A549 (cell line): ENCODE measurements at regions not wholly inside any gene's neighbourhood (a gene's known extent, or its start where the extent isn't known, plus 50 kb on each side); places are given as distances from the start of the nearest gene placed in this dataset.

Experiments
- ATAC-seq, 2 experiments: fragments of 200-7000 bp in 1 of 2; fragments of >200 bp in 1 of 2; cut with Nextera tagmentation in 1 of 2; cut with Tn5 transposase in 1 of 2; 3 replicates each; pipeline versions ENCODE4 v1.8.0 to v1.9.1; 2018 to 2020; ENCODE audit warnings: mild to moderate bottlenecking in 1 of 2, moderate library complexity in 1 of 2
- CTCF ChIA-PET: fragments of 300-600 bp; sonication (Branson Sonifier 250); formaldehyde crosslinking; extraction: SDS; loops from one replicate; lab custom pipeline; 2021; ENCODE audit warnings: antibody characterized with exemption, inconsistent platforms; lab: Yijun Ruan, JAX
- POLR2A ChIA-PET: fragments of 350-600 bp; formaldehyde crosslinking; extraction: SDS; loops from one replicate; lab custom pipeline; 2021; ENCODE audit warnings: antibody characterized with exemption, inconsistent platforms; lab: Yijun Ruan, JAX
- DNase-seq, 2 experiments: peaks; one replicate each; pipeline versions ENCODE4 v3.0.0 to v3.0.0-alpha.2; 2011 to 2016; ENCODE audit warnings: low read depth in 1 of 2, low spot score in 1 of 2
- FAIRE-seq: peaks from 2 replicates; lab custom pipeline; 2011; peaks lifted over from hg19 to GRCh38; lab: Jason Lieb, UNC
- H3K27ac ChIP-seq, 2 experiments: fragments of >200 bp; sonication (Bioruptor Twin); formaldehyde crosslinking; 3 replicates each; pipeline ENCODE4 v1.5.1; 2016 to 2017
- H3K4me1 ChIP-seq: fragments of >200 bp; sonication (Bioruptor Twin); formaldehyde crosslinking; 3 replicates; pipeline ENCODE4 v1.6.1; 2016
- H3K4me2 ChIP-seq: fragments of >200 bp; sonication (Bioruptor Twin); formaldehyde crosslinking; 3 replicates; pipeline ENCODE4 v1.6.1; 2016
- H3K4me3 ChIP-seq: fragments of >200 bp; sonication (Bioruptor Twin); formaldehyde crosslinking; 3 replicates; pipeline ENCODE4 v1.5.1; 2016
- H3K9me3 ChIP-seq: fragments of >200 bp; sonication (Bioruptor Twin); formaldehyde crosslinking; 3 replicates; pipeline ENCODE4 v1.6.1; 2016
- CBX2 ChIP-seq: fragments of 200-600 bp; sonication (generic); IDR thresholded peaks from 2 replicates; pipeline ENCODE4 v1.6.1; 2016; ENCODE audit warnings: low read depth, mild to moderate bottlenecking, borderline replicate concordance
- CEBPB ChIP-seq, 2 experiments: fragments of >200 bp in 1 of 2; sonication (Bioruptor Twin) in 1 of 2; formaldehyde crosslinking in 1 of 2; IDR thresholded peaks; 2 replicates each; pipeline ENCODE4 v1.6.1; 2012 to 2016
- FOSL2 ChIP-seq, 2 experiments: fragments of 450-650 bp in 1 of 2; fragments of >200 bp in 1 of 2; sonication (Bioruptor Twin) in 1 of 2; formaldehyde crosslinking; IDR thresholded peaks; 2 replicates each; pipeline versions ENCODE4 v1.5.0 to v1.6.1; 2016 to 2020; ENCODE audit warnings: mild to moderate bottlenecking in 1 of 2, moderate library complexity in 1 of 2
- HOXA7 ChIP-seq: fragments of 250-450 bp; sonication (Bioruptor Pico); IDR thresholded peaks from 2 replicates; pipeline ENCODE4 v1.5.0; 2020; ENCODE audit warnings: mild to moderate bottlenecking, moderate library complexity
- HOXB13 ChIP-seq: fragments of 250-450 bp; sonication (Bioruptor Pico); IDR thresholded peaks from 2 replicates; pipeline ENCODE4 v1.5.0; 2020; ENCODE audit warnings: low read depth, mild to moderate bottlenecking, moderate library complexity
- HOXB5 ChIP-seq: fragments of 250-450 bp; sonication (Bioruptor Pico); IDR thresholded peaks from 2 replicates; pipeline ENCODE4 v1.5.0; 2020; ENCODE audit warnings: mild to moderate bottlenecking, moderate library complexity
- KDM1A ChIP-seq: fragments of 200-600 bp; sonication (generic); IDR thresholded peaks from 2 replicates; pipeline ENCODE4 v1.6.1; 2016; ENCODE audit warnings: low read depth, mild to moderate bottlenecking
- MAFK ChIP-seq: fragments of 450-650 bp; IDR thresholded peaks from 2 replicates; pipeline ENCODE4 v1.6.1; 2014; ENCODE audit not compliant: partially characterized antibody
- MAZ ChIP-seq: fragments of 150-350 bp; IDR thresholded peaks from 2 replicates; pipeline ENCODE4 v1.6.1; 2014; ENCODE audit warnings: antibody characterized with exemption, low read depth, low read length, borderline replicate concordance
- NPAS2 ChIP-seq: fragments of 250-450 bp; sonication (Bioruptor Pico); IDR thresholded peaks from 2 replicates; pipeline ENCODE4 v1.8.0; 2022; ENCODE audit warnings: mild to moderate bottlenecking, moderate library complexity, borderline replicate concordance
- POLR2A ChIP-seq: IDR thresholded peaks from 2 replicates; pipeline ENCODE4 v1.6.1; 2012; ENCODE audit warnings: mild to moderate bottlenecking, low read length
- RAD21 ChIP-seq, 2 experiments: fragments of >200 bp in 1 of 2; sonication (Bioruptor Twin) in 1 of 2; formaldehyde crosslinking in 1 of 2; IDR thresholded peaks in 1 of 2; conservative IDR thresholded peaks in 1 of 2; 2 replicates in 1 of 2; 3 replicates in 1 of 2; pipeline ENCODE4 v1.6.1; 2012 to 2018; ENCODE audit warnings: inconsistent platforms in 1 of 2
- RARB ChIP-seq: fragments of 250-450 bp; sonication (Bioruptor Pico); IDR thresholded peaks from 2 replicates; pipeline ENCODE4 v1.8.0; 2021; ENCODE audit warnings: mild to moderate bottlenecking, moderate library complexity
- RNF2 ChIP-seq: fragments of 200-600 bp; sonication (generic); IDR thresholded peaks from 2 replicates; pipeline ENCODE4 v1.6.1; 2016; ENCODE audit warnings: low read depth, mild to moderate bottlenecking, antibody characterized with exemption, moderate library complexity, borderline replicate concordance
- ZSCAN20 ChIP-seq: fragments of 250-450 bp; sonication (Bioruptor Pico); IDR thresholded peaks from 2 replicates; pipeline ENCODE4 v1.8.0; 2022; ENCODE audit warnings: mild to moderate bottlenecking, moderate library complexity
- WGBS: methylation state at CpG from one replicate; pipeline ENCODE4 v1.1.6; 2017; ENCODE audit errors: missing lambda C conversion rate; 5-methylcytosine and 5-hydroxymethylcytosine counted together
- TF ChIP-seq, protein P1 (sequence below): fragments of 450-650 bp; IDR thresholded peaks from 2 replicates; pipeline ENCODE4 v1.6.1; 2014; ENCODE audit warnings: antibody characterized with exemption
- TF ChIP-seq, protein P2 (sequence below): fragments of >200 bp; sonication (Bioruptor Twin); formaldehyde crosslinking; IDR thresholded peaks from 2 replicates; pipeline ENCODE4 v1.6.1; 2016
- TF ChIP-seq, protein P3 (sequence below): fragments of >200 bp; sonication (Bioruptor Twin); formaldehyde crosslinking; IDR thresholded peaks from 3 replicates; pipeline ENCODE4 v1.5.1; 2016

DNA sequence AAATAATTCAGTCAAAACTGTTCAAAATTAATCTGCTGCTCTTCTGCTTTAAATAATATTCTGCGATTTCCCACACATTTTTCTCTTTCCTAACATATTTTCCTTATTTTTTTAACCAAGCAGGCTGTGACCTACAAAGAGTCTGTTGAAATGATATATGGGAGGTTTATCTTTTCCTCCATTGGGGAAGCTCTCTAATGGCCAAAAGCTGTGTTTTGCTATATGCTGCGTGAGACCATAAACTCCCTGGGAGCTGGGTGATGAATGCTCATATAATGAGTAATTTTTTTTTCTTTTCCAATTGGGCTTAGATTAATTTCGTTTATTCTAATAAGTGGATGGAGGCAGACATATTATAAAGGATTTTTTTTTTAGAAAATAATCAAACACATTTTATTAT is 72.2 kb upstream of the MAP2 start:
- H3K4me2 ChIP-seq: no peak overlapping the region
- ATAC-seq (no peak), DNase-seq (no peak), FAIRE-seq (no peak)
- ChIA-PET CTCF (interaction anchor here (1.3 to 2.0 kb wide), 2 partner anchors 17 to 72 kb away, joined by 4 to 6 read pairs; partner anchors contain the start of gene MAP2), POLR2A (no interaction called here)
- WGBS: 44% methylated on average over 3 of the region's 3 CpGs
- H3K9me3 ChIP-seq: no peaks in the 10 kb centered on the region
- H3K4me3 ChIP-seq: no peak overlapping the region
- H3K4me1 ChIP-seq: no peaks in the 10 kb centered on the region
- H3K27ac ChIP-seq: no peak overlapping the region
- no peak for TF ChIP-seq RARB
- no peak for TF ChIP-seq RNF2
- no peak for TF ChIP-seq KDM1A
- no peak for TF ChIP-seq MAFK
- no peak for TF ChIP-seq HOXB13 (CRISPR knock-in tag)
- no peak for TF ChIP-seq RAD21 (conservative IDR thresholded peaks at IDR 0.05 in 1 of 2, IDR thresholded peaks at IDR 0.05 in 1 of 2)

DNA sequence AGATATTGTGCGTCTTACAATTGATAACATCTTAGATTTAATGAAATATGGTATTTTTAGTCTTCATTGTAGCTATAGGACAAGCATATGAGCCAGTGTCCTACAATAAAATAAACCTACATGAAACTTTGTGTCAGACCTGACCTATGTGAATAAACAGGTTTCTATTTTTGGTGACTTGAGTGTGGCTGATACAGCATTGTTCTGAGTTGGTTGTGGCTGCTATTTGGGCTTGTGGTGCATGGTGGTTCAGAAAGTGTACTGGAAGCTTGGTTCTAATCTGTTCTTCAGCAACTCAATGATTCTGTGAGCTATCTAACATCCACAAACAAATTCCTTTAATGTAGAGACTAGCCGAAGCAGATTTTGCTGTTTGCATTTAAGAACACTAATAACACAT is 64.9 kb upstream of the MAP2 start:
- H3K9me3 ChIP-seq: no peaks in the 10 kb centered on the region
- CTCF ChIA-PET: interaction anchor here (2.2 kb wide), 2 partner anchors 25 to 65 kb away, joined by 10 to 12 read pairs; partner anchors contain the start of gene MAP2
- no peak for FAIRE-seq
- POLR2A ChIA-PET: no interaction called here
- DNase-seq: no peak
- 60% methylated on average over 2 of the region's 2 CpGs for whole genome bisulfite sequencing
- H3K4me2 ChIP-seq: no peak overlapping the region
- H3K27ac ChIP-seq: no peak overlapping the region
- no peak for ATAC-seq
- H3K4me1 ChIP-seq: no peaks in the 10 kb centered on the region
- TF ChIP-seq RNF2 (no peak), CBX2 (no peak), HOXB13 (CRISPR knock-in tag) (no peak), MAZ (no peak), MAFK (no peak), CEBPB (IDR thresholded peaks at IDR 0.05) (no peak), ZSCAN20 (CRISPR knock-in tag) (no peak), NPAS2 (CRISPR knock-in tag) (no peak), HOXA7 (CRISPR knock-in tag) (no peak), HOXB5 (no peak)
- TF ChIP-seq, protein P1, sequence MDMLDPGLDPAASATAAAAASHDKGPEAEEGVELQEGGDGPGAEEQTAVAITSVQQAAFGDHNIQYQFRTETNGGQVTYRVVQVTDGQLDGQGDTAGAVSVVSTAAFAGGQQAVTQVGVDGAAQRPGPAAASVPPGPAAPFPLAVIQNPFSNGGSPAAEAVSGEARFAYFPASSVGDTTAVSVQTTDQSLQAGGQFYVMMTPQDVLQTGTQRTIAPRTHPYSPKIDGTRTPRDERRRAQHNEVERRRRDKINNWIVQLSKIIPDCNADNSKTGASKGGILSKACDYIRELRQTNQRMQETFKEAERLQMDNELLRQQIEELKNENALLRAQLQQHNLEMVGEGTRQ: no peak
- TF ChIP-seq, protein P2, sequence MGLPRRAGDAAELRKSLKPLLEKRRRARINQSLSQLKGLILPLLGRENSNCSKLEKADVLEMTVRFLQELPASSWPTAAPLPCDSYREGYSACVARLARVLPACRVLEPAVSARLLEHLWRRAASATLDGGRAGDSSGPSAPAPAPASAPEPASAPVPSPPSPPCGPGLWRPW: no peak
- TF ChIP-seq, protein P3, sequence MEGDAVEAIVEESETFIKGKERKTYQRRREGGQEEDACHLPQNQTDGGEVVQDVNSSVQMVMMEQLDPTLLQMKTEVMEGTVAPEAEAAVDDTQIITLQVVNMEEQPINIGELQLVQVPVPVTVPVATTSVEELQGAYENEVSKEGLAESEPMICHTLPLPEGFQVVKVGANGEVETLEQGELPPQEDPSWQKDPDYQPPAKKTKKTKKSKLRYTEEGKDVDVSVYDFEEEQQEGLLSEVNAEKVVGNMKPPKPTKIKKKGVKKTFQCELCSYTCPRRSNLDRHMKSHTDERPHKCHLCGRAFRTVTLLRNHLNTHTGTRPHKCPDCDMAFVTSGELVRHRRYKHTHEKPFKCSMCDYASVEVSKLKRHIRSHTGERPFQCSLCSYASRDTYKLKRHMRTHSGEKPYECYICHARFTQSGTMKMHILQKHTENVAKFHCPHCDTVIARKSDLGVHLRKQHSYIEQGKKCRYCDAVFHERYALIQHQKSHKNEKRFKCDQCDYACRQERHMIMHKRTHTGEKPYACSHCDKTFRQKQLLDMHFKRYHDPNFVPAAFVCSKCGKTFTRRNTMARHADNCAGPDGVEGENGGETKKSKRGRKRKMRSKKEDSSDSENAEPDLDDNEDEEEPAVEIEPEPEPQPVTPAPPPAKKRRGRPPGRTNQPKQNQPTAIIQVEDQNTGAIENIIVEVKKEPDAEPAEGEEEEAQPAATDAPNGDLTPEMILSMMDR: no peak
- TF ChIP-seq, all 56 proteins: peak for 0
- H3K4me3 ChIP-seq: no peak overlapping the region

DNA sequence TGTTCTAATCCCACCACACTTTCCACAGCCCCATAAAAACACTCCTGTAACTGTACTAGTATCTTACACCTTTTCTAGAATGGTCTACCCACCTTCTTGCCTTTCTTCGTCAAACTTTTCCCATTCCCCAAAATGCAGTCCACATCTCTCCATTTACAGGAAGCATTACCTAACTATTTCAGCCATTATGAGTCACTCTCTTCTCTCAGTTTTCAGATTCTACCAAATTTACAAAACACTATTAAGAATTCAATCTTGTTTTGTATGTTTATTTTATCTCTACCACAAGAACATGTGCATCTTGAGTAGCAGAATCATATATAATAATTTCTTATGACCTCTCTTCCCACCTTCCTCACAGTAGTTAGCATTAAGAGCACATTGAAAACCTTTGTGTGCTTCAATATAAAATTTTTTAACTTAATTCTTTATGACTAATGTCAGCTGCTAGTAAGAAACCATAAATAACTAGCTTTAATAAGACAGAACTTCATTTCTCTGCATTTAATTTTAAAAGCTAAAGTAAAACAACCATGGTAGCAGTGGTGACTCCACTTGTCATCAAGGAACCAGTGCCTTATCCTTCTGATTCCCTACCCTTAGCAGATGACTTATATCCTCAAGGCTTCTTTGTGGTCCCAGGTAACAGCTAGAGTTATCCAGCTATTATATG is 56.6 kb upstream of the MAP2 start:
- H3K4me2 ChIP-seq: no peak overlapping the region
- WGBS: 90% methylated on average over 1 of the region's 1 CpG
- no peak for FAIRE-seq
- CTCF ChIA-PET: interaction anchor here (0.6 to 3.5 kb wide), 3 partner anchors 32 to 190 kb away, joined by 3 to 22 read pairs (median 8); partner anchors contain the start of gene MAP2
- no peak for ATAC-seq
- peak overlapping the region in 1 of 2 experiments; percentile 67; a peak in 4 of 6 replicates for H3K27ac ChIP-seq
- no peak for DNase-seq
- POLR2A ChIA-PET: no interaction called here
- TF ChIP-seq POLR2A (no peak), MAFK (no peak), FOSL2 (IDR thresholded peaks at IDR 0.05) (no peak), FOSL2 (CRISPR knock-in tag; IDR thresholded peaks at IDR 0.05) (0 out of 2 replicates have a peak, but pooled peaks have one; percentile 5)
- no peak overlapping the region for H3K4me3 ChIP-seq
- H3K4me1 ChIP-seq: peaks cover 9% of the 10 kb centered on the region; the same call in 2 of the 3 replicates
- no peaks in the 10 kb centered on the region for H3K9me3 ChIP-seq
